GM10248 (cell line): ENCODE measurements at regions not wholly inside any gene's neighbourhood (a gene's known extent, or its start where the extent isn't known, plus 50 kb on each side); places are given as distances from the start of the nearest gene placed in this dataset.
"Not testable (repeated sequence)": the region's sequence is repeated elsewhere in the genome, so short reads cannot be mapped to it uniquely, and the experiment has no call there.

Source experiments
- CTCF ChIA-PET: fragments of 300-600 bp; sonication (Branson Sonifier 250); formaldehyde crosslinking; extraction: SDS; loops from one replicate; lab custom pipeline; 2021; ENCODE audit warnings: antibody characterized with exemption; lab: Yijun Ruan, JAX
- POLR2A ChIA-PET: fragments of 350-650 bp; sonication (Branson Sonifier 250); formaldehyde crosslinking; extraction: SDS; loops from one replicate; lab custom pipeline; 2020; ENCODE audit warnings: antibody characterized with exemption; lab: Yijun Ruan, JAX
- DNase-seq: peaks from one replicate; pipeline ENCODE4 v3.0.0; 2012; ENCODE audit errors: extremely low spot score
- TF ChIP-seq, protein P1 (sequence below): IDR thresholded peaks from 2 replicates; pipeline ENCODE4 v1.5.1; 2012; ENCODE audit warnings: mild to moderate bottlenecking, low read depth; ENCODE audit errors: extremely low read depth, missing control alignments, control extremely low read depth

DNA sequence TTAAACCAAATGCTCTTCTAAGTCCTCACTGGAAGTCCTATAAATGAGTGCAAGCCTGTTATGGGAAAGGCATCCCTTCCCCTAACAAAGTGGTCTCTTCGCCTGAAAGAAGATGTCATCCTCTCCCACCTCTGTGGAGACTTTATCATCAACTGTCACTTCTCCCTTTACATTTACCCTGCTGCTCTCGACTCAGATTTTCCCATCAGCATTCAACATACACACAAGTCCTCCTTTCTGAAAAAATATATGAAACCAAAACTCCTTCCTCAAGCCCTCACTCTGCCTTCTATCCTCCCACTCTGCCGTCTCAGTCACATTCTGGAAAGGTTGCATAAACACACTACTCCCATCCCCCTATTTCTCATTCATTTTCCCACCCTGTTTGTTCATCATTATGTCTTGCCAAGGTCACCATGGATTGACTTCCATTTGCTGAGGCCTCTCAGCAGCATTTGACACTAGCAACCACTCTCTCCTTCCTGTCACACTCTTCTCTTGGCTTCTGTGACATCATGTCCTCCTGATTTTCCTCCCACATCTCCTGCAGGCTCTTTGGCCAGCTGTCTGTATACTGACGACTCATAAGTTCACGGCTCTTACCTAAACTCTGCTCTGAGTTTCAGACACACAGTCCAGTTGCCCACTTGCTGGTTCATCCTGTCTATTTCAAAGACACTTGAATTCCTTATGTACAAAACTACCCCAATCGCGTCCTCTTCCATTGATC, 70.3 kb upstream of the SMAD3 start:
- ChIA-PET POLR2A (no interaction called here), CTCF (interaction anchor here (1.1 to 1.8 kb wide), 2 partner anchors 9 to 309 kb away, joined by 4 to 5 read pairs; no protein-coding TSS in a partner anchor)
- DNase-seq = no peak
- TF ChIP-seq, protein P1, sequence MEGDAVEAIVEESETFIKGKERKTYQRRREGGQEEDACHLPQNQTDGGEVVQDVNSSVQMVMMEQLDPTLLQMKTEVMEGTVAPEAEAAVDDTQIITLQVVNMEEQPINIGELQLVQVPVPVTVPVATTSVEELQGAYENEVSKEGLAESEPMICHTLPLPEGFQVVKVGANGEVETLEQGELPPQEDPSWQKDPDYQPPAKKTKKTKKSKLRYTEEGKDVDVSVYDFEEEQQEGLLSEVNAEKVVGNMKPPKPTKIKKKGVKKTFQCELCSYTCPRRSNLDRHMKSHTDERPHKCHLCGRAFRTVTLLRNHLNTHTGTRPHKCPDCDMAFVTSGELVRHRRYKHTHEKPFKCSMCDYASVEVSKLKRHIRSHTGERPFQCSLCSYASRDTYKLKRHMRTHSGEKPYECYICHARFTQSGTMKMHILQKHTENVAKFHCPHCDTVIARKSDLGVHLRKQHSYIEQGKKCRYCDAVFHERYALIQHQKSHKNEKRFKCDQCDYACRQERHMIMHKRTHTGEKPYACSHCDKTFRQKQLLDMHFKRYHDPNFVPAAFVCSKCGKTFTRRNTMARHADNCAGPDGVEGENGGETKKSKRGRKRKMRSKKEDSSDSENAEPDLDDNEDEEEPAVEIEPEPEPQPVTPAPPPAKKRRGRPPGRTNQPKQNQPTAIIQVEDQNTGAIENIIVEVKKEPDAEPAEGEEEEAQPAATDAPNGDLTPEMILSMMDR = no peak

DNA sequence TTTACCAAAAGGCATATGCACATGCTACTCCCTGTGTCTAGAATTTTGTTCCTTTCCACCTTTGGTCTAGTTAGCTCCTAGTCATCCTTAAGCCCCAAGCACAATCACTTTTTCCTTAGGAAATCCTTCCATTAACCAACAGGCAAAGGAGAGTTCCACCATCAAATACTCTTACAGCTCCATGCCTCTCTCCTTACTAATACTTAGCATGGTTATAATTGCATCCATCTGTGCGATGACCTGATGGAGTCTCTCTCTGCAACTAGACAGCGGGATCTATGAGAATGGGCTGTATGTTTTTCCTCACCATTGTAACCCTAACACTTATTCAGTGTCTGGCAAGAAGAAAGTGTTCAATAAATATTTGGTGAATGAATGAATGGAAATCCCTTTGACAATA, 69.3 kb upstream of the SMAD3 start:
- CTCF ChIA-PET = interaction anchor here (1.1 to 1.8 kb wide), 2 partner anchors 8 to 308 kb away, joined by 4 to 5 read pairs; no protein-coding TSS in a partner anchor
- no peak for DNase-seq
- POLR2A ChIA-PET = no interaction called here
- TF ChIP-seq, protein P1 = no peak

GRCh38 chr15:66997212-66997611, 68.2 kb upstream of the SMAD3 start:
- CTCF ChIA-PET = interaction anchor here (1.8 kb wide), 1 partner anchor 307 kb away, joined by 5 read pairs; no protein-coding TSS in a partner anchor
- POLR2A ChIA-PET = no interaction called here
- DNase-seq = no peak
- TF ChIP-seq, protein P1 = no peak

GRCh38 chr15:66998234-66998633, 67.2 kb upstream of the SMAD3 start:
- DNase-seq, CTCF ChIA-PET, POLR2A ChIA-PET: not testable (repeated sequence)

DNA sequence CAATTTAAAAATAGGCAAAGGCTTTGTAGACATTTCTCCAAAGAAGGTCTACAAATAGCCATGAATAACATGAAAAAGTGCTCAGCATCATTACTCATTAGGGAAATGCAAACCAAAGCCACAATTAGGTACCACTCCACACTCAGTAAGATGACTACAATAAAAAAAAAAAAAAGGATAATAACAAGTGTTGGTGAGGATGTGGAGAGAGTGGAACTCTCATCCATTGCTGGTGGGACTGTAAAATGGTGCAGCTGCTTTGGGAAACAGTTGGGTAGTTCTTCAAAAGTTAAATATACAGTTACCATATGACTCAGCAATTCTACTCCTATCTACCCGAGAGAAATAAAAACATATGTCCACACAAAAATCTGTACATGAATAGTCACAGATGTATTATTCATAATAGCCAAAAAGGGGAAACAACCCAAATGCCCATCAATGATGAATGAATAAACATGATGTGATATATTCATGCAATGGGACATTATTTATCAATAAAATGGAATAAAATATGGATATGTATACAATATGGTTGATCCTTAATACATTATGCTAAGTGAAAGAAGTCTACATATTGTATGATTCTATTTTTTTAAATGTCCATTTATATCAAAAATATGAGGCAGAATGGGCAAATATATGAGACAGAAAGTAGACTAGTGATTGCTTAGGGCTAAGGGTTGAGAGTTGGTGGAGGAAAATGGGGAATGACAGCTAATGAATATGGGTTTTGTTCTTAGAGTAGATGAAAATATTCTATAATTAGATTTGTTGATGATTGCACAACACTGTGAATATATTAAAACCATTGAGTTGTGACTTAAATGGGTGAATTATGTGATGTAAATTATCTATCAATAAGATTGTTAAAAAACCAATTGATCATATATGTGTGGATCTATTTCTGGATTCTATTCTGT, 66.1 kb upstream of the SMAD3 start:
- ChIA-PET POLR2A (no interaction called here), CTCF (no interaction called here)
- DNase-seq = no peak
- TF ChIP-seq, protein P1 = no peak

DNA sequence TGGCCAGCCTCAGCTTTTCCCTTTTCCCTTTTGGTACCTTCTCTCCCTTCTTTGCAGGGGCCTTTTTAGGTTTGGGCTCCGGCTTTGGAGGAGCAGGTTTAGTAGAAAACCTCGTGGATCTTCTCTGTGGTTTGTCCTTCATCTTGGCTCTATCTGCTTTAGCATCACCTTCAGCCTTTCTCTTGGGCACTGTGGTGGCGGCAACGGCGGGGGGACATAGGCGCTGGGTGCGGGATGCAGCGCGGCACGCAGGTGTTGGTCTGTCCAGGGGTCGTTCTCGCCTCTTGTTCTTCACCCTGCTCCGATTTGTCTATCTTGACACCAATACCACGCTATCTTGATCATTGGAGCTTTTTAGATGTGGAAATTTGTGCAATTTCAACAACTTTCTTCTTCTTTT, 64.5 kb upstream of the SMAD3 start:
- POLR2A ChIA-PET = no interaction called here
- CTCF ChIA-PET = no interaction called here
- TF ChIP-seq, protein P1 = no peak
- DNase-seq = no peak

GRCh38 chr15:67002368-67002767, 63.0 kb upstream of the SMAD3 start:
- TF ChIP-seq, protein P1 = no peak
- ChIA-PET POLR2A (no interaction called here), CTCF (interaction anchor here (1.1 to 1.9 kb wide), 3 partner anchors 10 to 19 kb away, joined by 3 to 4 read pairs (median 3); no protein-coding TSS in a partner anchor)
- DNase-seq = no peak
